HEK293 (cell line): ENCODE measurements at regions not wholly inside any gene's neighbourhood (a gene's known extent, or its start where the extent isn't known, plus 50 kb on each side); places are given as distances from the start of the nearest gene placed in this dataset.

Experiments
- CTCF ChIA-PET: fragments of 350-600 bp; formaldehyde crosslinking; extraction: SDS; loops from one replicate; lab custom pipeline; 2021; ENCODE audit warnings: antibody characterized with exemption; lab: Yijun Ruan, JAX
- POLR2A ChIA-PET: fragments of 300-600 bp; formaldehyde crosslinking; extraction: SDS; loops from one replicate; lab custom pipeline; 2020; ENCODE audit warnings: antibody characterized with exemption, inconsistent platforms; lab: Yijun Ruan, JAX
- H3K27ac ChIP-seq: fragments of 200-500 bp; sonication (Bioruptor generic); 2 replicates; pipeline ENCODE4 v1.5.1; 2014; ENCODE audit warnings: low read depth, low read length, control low read depth, inconsistent platforms; ENCODE audit errors: extremely low read depth
- H3K36me3 ChIP-seq, 2 experiments: fragments of 200-500 bp in 1 of 2; sonication (Bioruptor generic) in 1 of 2; 1 replicate in 1 of 2; 2 replicates in 1 of 2; pipeline ENCODE4 v1.5.1; 2014 to 2017; ENCODE audit warnings: inconsistent platforms in 2 of 2, low read length in 2 of 2; ENCODE audit not compliant: control insufficient read depth in 2 of 2, insufficient read depth in 1 of 2
- H3K4me1 ChIP-seq: fragments of 200-500 bp; sonication (Bioruptor generic); 2 replicates; pipeline ENCODE4 v1.5.1; 2014; ENCODE audit warnings: mild to moderate bottlenecking, low read length, inconsistent platforms; ENCODE audit not compliant: control insufficient read depth, insufficient read depth
- H3K4me3 ChIP-seq: 2 replicates; pipeline ENCODE4 v1.5.1; 2011; ENCODE audit warnings: low read depth, mild to moderate bottlenecking, control low read depth, low read length, moderate library complexity
- H3K9me3 ChIP-seq: fragments of 200-500 bp; sonication (Bioruptor generic); 2 replicates; pipeline ENCODE4 v1.5.1; 2014; ENCODE audit warnings: low read depth, low read length, inconsistent platforms; ENCODE audit not compliant: control insufficient read depth, insufficient read depth
- CTCF ChIP-seq: fragments of 450-650 bp; formaldehyde crosslinking; IDR thresholded peaks from 2 replicates; pipeline ENCODE4 v1.5.1; 2016; ENCODE audit warnings: missing biosample characterization, missing genetic modification characterization
- FEZF1 ChIP-seq: fragments of 450-650 bp; formaldehyde crosslinking; IDR thresholded peaks from 2 replicates; pipeline ENCODE4 v1.5.1; 2016; ENCODE audit warnings: missing biosample characterization, missing genetic modification characterization
- HOXC10 ChIP-seq: sonication (generic); formaldehyde crosslinking; IDR thresholded peaks from 2 replicates; pipeline ENCODE4 v1.8.1; 2023; ENCODE audit warnings: mild to moderate bottlenecking, missing genetic modification reagents
- KLF1 ChIP-seq: fragments of 450-650 bp; formaldehyde crosslinking; IDR thresholded peaks from 2 replicates; pipeline ENCODE4 v1.5.1; 2016; ENCODE audit warnings: missing biosample characterization, missing genetic modification characterization
- KLF7 ChIP-seq: fragments of 450-650 bp; formaldehyde crosslinking; IDR thresholded peaks from 2 replicates; pipeline ENCODE4 v1.5.1; 2016; ENCODE audit warnings: missing biosample characterization, missing genetic modification characterization, borderline replicate concordance
- KLF9 ChIP-seq: fragments of 450-650 bp; formaldehyde crosslinking; IDR thresholded peaks from 2 replicates; pipeline ENCODE4 v1.5.1; 2016; ENCODE audit warnings: missing biosample characterization, missing genetic modification characterization, low read depth
- SP3 ChIP-seq: fragments of 450-650 bp; formaldehyde crosslinking; IDR thresholded peaks from 2 replicates; pipeline ENCODE4 v1.5.1; 2016; ENCODE audit warnings: missing biosample characterization, missing genetic modification characterization
- SP7 ChIP-seq: fragments of 450-650 bp; formaldehyde crosslinking; IDR thresholded peaks from 2 replicates; pipeline ENCODE4 v1.5.1; 2016; ENCODE audit warnings: missing biosample characterization, missing genetic modification characterization
- WT1 ChIP-seq: fragments of 450-650 bp; formaldehyde crosslinking; IDR thresholded peaks from 2 replicates; pipeline ENCODE4 v1.5.1; 2016; ENCODE audit warnings: missing biosample characterization, missing genetic modification characterization
- ZFHX2 ChIP-seq: fragments of 450-650 bp; formaldehyde crosslinking; conservative IDR thresholded peaks from 2 replicates; pipeline ENCODE4 v1.5.1; 2016; ENCODE audit warnings: missing biosample characterization, missing genetic modification characterization
- ZFP3 ChIP-seq: fragments of 450-650 bp; formaldehyde crosslinking; IDR thresholded peaks from 2 replicates; pipeline ENCODE4 v1.5.1; 2016; ENCODE audit warnings: low read depth, missing biosample characterization, missing genetic modification characterization
- ZFP41 ChIP-seq: fragments of 450-650 bp; formaldehyde crosslinking; IDR thresholded peaks from 2 replicates; pipeline ENCODE4 v1.5.1; 2016; ENCODE audit warnings: missing biosample characterization, missing genetic modification characterization, borderline replicate concordance
- ZIC2 ChIP-seq: fragments of 450-650 bp; formaldehyde crosslinking; IDR thresholded peaks from 2 replicates; pipeline ENCODE4 v1.5.1; 2016; ENCODE audit warnings: missing biosample characterization, missing genetic modification characterization
- ZNF16 ChIP-seq: fragments of 450-650 bp; formaldehyde crosslinking; IDR thresholded peaks from 2 replicates; pipeline ENCODE4 v1.5.1; 2016; ENCODE audit warnings: low read depth, missing biosample characterization, missing genetic modification characterization
- ZNF169 ChIP-seq: fragments of 450-650 bp; formaldehyde crosslinking; IDR thresholded peaks from 2 replicates; pipeline ENCODE4 v1.5.1; 2016; ENCODE audit warnings: missing biosample characterization, missing genetic modification characterization
- ZNF280C ChIP-seq: fragments of 450-650 bp; formaldehyde crosslinking; IDR thresholded peaks from 2 replicates; pipeline ENCODE4 v1.5.1; 2016; ENCODE audit warnings: missing biosample characterization, missing genetic modification characterization
- ZNF311 ChIP-seq: fragments of 450-650 bp; formaldehyde crosslinking; IDR thresholded peaks from 2 replicates; pipeline ENCODE4 v1.5.1; 2017; ENCODE audit warnings: missing biosample characterization, missing genetic modification characterization, borderline replicate concordance
- ZNF549 ChIP-seq: fragments of 450-650 bp; IDR thresholded peaks from 2 replicates; pipeline ENCODE4 v1.5.1; 2018; ENCODE audit warnings: missing biosample characterization, missing genetic modification characterization, mild to moderate bottlenecking, inconsistent platforms, moderate library complexity
- ZNF561 ChIP-seq: fragments of 450-650 bp; IDR thresholded peaks from 2 replicates; pipeline ENCODE4 v1.5.1; 2018; ENCODE audit warnings: missing biosample characterization, missing genetic modification characterization, borderline replicate concordance
- ZNF571 ChIP-seq: fragments of 450-650 bp; formaldehyde crosslinking; IDR thresholded peaks from 2 replicates; pipeline ENCODE4 v1.5.0; 2017; ENCODE audit warnings: missing biosample characterization, missing genetic modification characterization
- ZNF626 ChIP-seq: fragments of 450-650 bp; sonication (Bioruptor Pico); formaldehyde crosslinking; IDR thresholded peaks from 2 replicates; pipeline ENCODE4 v1.5.1; 2018; ENCODE audit warnings: missing biosample characterization, missing genetic modification characterization, inconsistent platforms
- ZNF664 ChIP-seq: fragments of 450-650 bp; formaldehyde crosslinking; IDR thresholded peaks from 2 replicates; pipeline ENCODE4 v1.5.1; 2016; ENCODE audit warnings: missing biosample characterization, missing genetic modification characterization
- ZNF843 ChIP-seq: fragments of 450-650 bp; formaldehyde crosslinking; IDR thresholded peaks from 2 replicates; pipeline ENCODE4 v1.5.1; 2016; ENCODE audit warnings: missing biosample characterization, missing genetic modification characterization
- ZSCAN4 ChIP-seq: fragments of 450-650 bp; formaldehyde crosslinking; IDR thresholded peaks from 2 replicates; pipeline ENCODE4 v1.5.1; 2017; ENCODE audit warnings: missing biosample characterization, missing genetic modification characterization
- TF ChIP-seq, protein P1 (sequence below): fragments of 450-650 bp; formaldehyde crosslinking; IDR thresholded peaks from 2 replicates; pipeline ENCODE4 v1.5.1; 2016; ENCODE audit warnings: missing biosample characterization, missing genetic modification characterization

- no peak for TF ChIP-seq ZNF16
Measured at GRCh38 chr1:55750628-55750995, 535.4 kb upstream of the USP24 start (continued).

DNA sequence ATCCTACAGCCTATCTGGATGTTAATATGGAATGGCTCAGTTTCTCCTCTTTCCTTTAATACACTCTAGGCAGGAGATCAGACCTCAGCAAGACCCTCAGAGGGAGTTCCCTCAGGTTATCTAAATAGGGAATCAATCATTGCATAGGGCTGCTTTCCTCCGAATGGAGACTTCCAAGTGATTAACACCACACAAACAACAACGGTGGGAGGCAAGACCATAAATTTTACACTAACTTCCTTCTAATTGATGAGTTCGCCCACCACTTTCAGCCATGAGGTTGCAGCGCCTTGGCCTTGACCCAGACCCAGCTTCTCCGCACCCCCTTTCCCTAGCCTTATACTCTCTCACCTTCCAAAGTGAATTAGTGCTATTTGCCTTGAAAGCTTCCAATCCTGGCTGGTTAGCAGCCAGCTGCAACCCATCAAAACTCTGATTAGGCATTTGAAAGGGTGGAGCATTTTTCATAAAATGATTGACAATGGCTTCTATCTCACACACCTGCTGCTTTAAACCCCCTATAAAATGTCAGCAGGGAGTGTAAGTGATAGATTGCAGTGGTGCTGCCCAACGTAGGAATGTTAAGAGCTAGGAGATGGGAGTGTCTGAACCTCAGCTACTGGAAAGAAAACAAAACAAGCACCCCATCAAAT is 534.9 kb upstream of the USP24 start:
- ChIA-PET POLR2A (no interaction called here), CTCF (no interaction called here)
- no peak for TF ChIP-seq ZFP3 (tag by site-specific recombination)
- TF ChIP-seq ZNF549 (tag by site-specific recombination) = peak; percentile 78
- TF ChIP-seq ZNF311 (tag by site-specific recombination) = no peak
- no peak for TF ChIP-seq ZNF280C (tag by site-specific recombination)
- TF ChIP-seq KLF7 (tag by site-specific recombination) = peak; percentile 54; the same call in 1 of the 2 replicates
- 0 out of 2 replicates have a peak, but pooled peaks have one; percentile 32 for TF ChIP-seq ZFHX2 (tag by site-specific recombination)
- no peak for TF ChIP-seq CTCF (tag by site-specific recombination)
- no peak for TF ChIP-seq ZNF169 (tag by site-specific recombination)
- TF ChIP-seq WT1 (tag by site-specific recombination) = peak; percentile 67
- peak; percentile 28; the same call in 1 of the 2 replicates for TF ChIP-seq SP7 (tag by site-specific recombination)
- TF ChIP-seq, protein P1, sequence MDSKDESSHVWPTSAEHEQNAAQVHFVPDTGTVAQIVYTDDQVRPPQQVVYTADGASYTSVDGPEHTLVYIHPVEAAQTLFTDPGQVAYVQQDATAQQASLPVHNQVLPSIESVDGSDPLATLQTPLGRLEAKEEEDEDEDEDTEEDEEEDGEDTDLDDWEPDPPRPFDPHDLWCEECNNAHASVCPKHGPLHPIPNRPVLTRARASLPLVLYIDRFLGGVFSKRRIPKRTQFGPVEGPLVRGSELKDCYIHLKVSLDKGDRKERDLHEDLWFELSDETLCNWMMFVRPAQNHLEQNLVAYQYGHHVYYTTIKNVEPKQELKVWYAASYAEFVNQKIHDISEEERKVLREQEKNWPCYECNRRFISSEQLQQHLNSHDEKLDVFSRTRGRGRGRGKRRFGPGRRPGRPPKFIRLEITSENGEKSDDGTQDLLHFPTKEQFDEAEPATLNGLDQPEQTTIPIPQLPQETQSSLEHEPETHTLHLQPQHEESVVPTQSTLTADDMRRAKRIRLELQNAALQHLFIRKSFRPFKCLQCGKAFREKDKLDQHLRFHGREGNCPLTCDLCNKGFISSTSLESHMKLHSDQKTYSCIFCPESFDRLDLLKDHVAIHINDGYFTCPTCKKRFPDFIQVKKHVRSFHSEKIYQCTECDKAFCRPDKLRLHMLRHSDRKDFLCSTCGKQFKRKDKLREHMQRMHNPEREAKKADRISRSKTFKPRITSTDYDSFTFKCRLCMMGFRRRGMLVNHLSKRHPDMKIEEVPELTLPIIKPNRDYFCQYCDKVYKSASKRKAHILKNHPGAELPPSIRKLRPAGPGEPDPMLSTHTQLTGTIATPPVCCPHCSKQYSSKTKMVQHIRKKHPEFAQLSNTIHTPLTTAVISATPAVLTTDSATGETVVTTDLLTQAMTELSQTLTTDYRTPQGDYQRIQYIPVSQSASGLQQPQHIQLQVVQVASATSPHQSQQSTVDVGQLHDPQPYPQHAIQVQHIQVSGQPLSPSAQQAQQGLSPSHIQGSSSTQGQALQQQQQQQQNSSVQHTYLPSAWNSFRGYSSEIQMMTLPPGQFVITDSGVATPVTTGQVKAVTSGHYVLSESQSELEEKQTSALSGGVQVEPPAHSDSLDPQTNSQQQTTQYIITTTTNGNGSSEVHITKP = 0 out of 2 replicates have a peak, but pooled peaks have one; percentile 10
- TF ChIP-seq FEZF1 (tag by site-specific recombination) = peak; percentile 94
- peak; percentile 98 for TF ChIP-seq KLF1 (tag by site-specific recombination)
- no peak for TF ChIP-seq ZNF626 (tag by site-specific recombination)
- no peak for TF ChIP-seq KLF9 (tag by site-specific recombination)
- 0 out of 2 replicates have a peak, but pooled peaks have one; percentile 31 for TF ChIP-seq ZNF561
- TF ChIP-seq ZSCAN4 (tag by site-specific recombination) = no peak
- peak; percentile 62 for TF ChIP-seq ZNF843 (tag by site-specific recombination)
- TF ChIP-seq ZIC2 (tag by site-specific recombination) = peak; percentile 65
- no peak for TF ChIP-seq ZNF664 (tag by site-specific recombination)
- TF ChIP-seq ZFP41 (tag by site-specific recombination) = no peak
- TF ChIP-seq ZNF571 (tag by site-specific recombination) = no peak
- TF ChIP-seq HOXC10 = no peak
- no peak for TF ChIP-seq SP3 (tag by site-specific recombination)
- H3K27ac ChIP-seq = no peak overlapping the region
- no peaks in the 10 kb centered on the region for H3K9me3 ChIP-seq
- no peak overlapping the region for H3K4me3 ChIP-seq
- no peaks in the 10 kb centered on the region for H3K36me3 ChIP-seq
- peaks cover 3% of the 10 kb centered on the region; the same call in 1 of the 2 replicates for H3K4me1 ChIP-seq
